DND-41 (cell line): ENCODE measurements at regions not wholly inside any gene's neighbourhood (a gene's known extent, or its start where the extent isn't known, plus 50 kb on each side); places are given as distances from the start of the nearest gene placed in this dataset.

ENCODE experiments used
- ATAC-seq: fragments of 200-7000 bp; cut with Tn5 transposase; 3 replicates; pipeline ENCODE4 v1.9.1; 2021; ENCODE audit warnings: low read depth; ENCODE audit not compliant: insufficient read depth
- DNase-seq: peaks from one replicate; pipeline ENCODE4 v3.0.0-alpha.2; 2020
- H2AFZ ChIP-seq: 2 replicates; pipeline ENCODE4 v1.6.0; 2012; ENCODE audit warnings: low read depth, low read length
- H3K27ac ChIP-seq: 2 replicates; pipeline ENCODE4 v1.5.1; 2012; ENCODE audit warnings: low read length, inconsistent platforms
- H3K27me3 ChIP-seq: fragments of 200-600 bp; sonication (generic); 2 replicates; pipeline ENCODE4 v1.6.0; 2012; ENCODE audit warnings: low read length, mild to moderate bottlenecking, inconsistent platforms; ENCODE audit not compliant: insufficient read depth, poor library complexity
- H3K36me3 ChIP-seq: 2 replicates; pipeline ENCODE4 v1.5.1; 2012; ENCODE audit warnings: low read length, inconsistent platforms; ENCODE audit not compliant: insufficient read depth
- H3K4me1 ChIP-seq: 2 replicates; pipeline ENCODE4 v1.5.1; 2012; ENCODE audit warnings: mild to moderate bottlenecking, low read length; ENCODE audit not compliant: insufficient read depth
- H3K4me2 ChIP-seq: 2 replicates; pipeline ENCODE4 v1.6.0; 2012; ENCODE audit warnings: mild to moderate bottlenecking, moderate library complexity, low read length, inconsistent platforms; ENCODE audit not compliant: insufficient read depth
- H3K4me3 ChIP-seq, 2 experiments: fragments of 200-600 bp in 1 of 2; shearing (Covaris generic) in 1 of 2; 2 replicates each; pipeline ENCODE4 v1.5.1; 2012 to 2016; ENCODE audit warnings: inconsistent platforms in 2 of 2, low read length in 2 of 2, mild to moderate bottlenecking in 2 of 2, low read depth in 1 of 2, moderate library complexity in 1 of 2
- H3K79me2 ChIP-seq: 2 replicates; pipeline ENCODE4 v1.6.0; 2012; ENCODE audit warnings: low read length, inconsistent platforms; ENCODE audit not compliant: insufficient read depth
- H3K9ac ChIP-seq: 2 replicates; pipeline ENCODE4 v1.6.0; 2012; ENCODE audit warnings: low read depth, mild to moderate bottlenecking, inconsistent platforms, low read length, moderate library complexity
- H3K9me3 ChIP-seq: 2 replicates; pipeline ENCODE4 v1.5.1; 2012; ENCODE audit warnings: low read length, moderate library complexity, mild to moderate bottlenecking, inconsistent platforms; ENCODE audit not compliant: insufficient read depth, severe bottlenecking
- H4K20me1 ChIP-seq: 2 replicates; pipeline ENCODE4 v1.6.0; 2012; ENCODE audit warnings: low read length; ENCODE audit not compliant: insufficient read depth
- CTCF ChIP-seq: IDR thresholded peaks from 2 replicates; pipeline ENCODE4 v1.5.1; 2012; ENCODE audit warnings: borderline replicate concordance, low read length, moderate library complexity, mild to moderate bottlenecking; ENCODE audit not compliant: poor library complexity, severe bottlenecking; ENCODE audit errors: extremely low read depth
- EZH2 ChIP-seq: IDR thresholded peaks from 3 replicates; pipeline ENCODE4 v1.6.1; 2012; ENCODE audit warnings: borderline replicate concordance, low read depth, mild to moderate bottlenecking, moderate library complexity, low read length, inconsistent platforms; ENCODE audit not compliant: severe bottlenecking

- Histone ChIP-seq H3K4me1 (no peaks in the 10 kb centered on the region), H3K36me3 (no peaks in the 10 kb centered on the region), H3K9me3 (no peaks in the 10 kb centered on the region), H3K27ac (no peak overlapping the region), H3K9ac (no peak overlapping the region), H3K27me3 (no peaks in the 10 kb centered on the region), H3K4me3 (no peak overlapping the region), H3K79me2 (no peaks in the 10 kb centered on the region), H4K20me1 (no peaks in the 10 kb centered on the region), H3K4me2 (no peak overlapping the region), H2AFZ (no peak overlapping the region)
- no peak for DNase-seq
- ATAC-seq = no peak
- TF ChIP-seq EZH2 (no peak), CTCF (no peak)
These were observed 458.3 kb upstream of the CITED2 start for GRCh38 chr6:139832493-139833305.

GRCh38 chr6:139829576-139829975, 455.1 kb upstream of the CITED2 start:
- Histone ChIP-seq H3K27ac (no peak overlapping the region), H2AFZ (no peak overlapping the region), H3K36me3 (no peaks in the 10 kb centered on the region), H3K4me2 (no peak overlapping the region), H3K4me1 (no peaks in the 10 kb centered on the region), H3K4me3 (no peak overlapping the region), H3K9ac (no peak overlapping the region), H3K79me2 (no peaks in the 10 kb centered on the region), H3K9me3 (no peaks in the 10 kb centered on the region), H3K27me3 (no peaks in the 10 kb centered on the region), H4K20me1 (no peaks in the 10 kb centered on the region)
- ATAC-seq (no peak), DNase-seq (no peak)
- TF ChIP-seq EZH2 (no peak), CTCF (no peak)

- no peak for ATAC-seq
- no peak overlapping the region for H3K27ac ChIP-seq
These were observed 454.5 kb upstream of the CITED2 start for GRCh38 chr6:139828751-139829519.

More at GRCh38 chr6:139828751-139829519, 454.5 kb upstream of the CITED2 start:
- Histone ChIP-seq H3K9me3 (no peaks in the 10 kb centered on the region), H2AFZ (no peak overlapping the region), H3K79me2 (no peaks in the 10 kb centered on the region), H4K20me1 (no peaks in the 10 kb centered on the region), H3K4me3 (no peak overlapping the region), H3K36me3 (no peaks in the 10 kb centered on the region), H3K4me2 (no peak overlapping the region), H3K9ac (no peak overlapping the region), H3K4me1 (no peaks in the 10 kb centered on the region), H3K27me3 (no peaks in the 10 kb centered on the region)
- TF ChIP-seq EZH2 (no peak), CTCF (no peak)
- no peak for DNase-seq
